PC-9 (cell line): ENCODE measurements at regions not wholly inside any gene's neighbourhood (a gene's known extent, or its start where the extent isn't known, plus 50 kb on each side); places are given as distances from the start of the nearest gene placed in this dataset.
"Not testable (repeated sequence)": the region's sequence is repeated elsewhere in the genome, so short reads cannot be mapped to it uniquely, and the experiment has no call there.

Experiments
- CTCF ChIP-seq: fragments of 200-600 bp; sonication (generic); conservative IDR thresholded peaks from 2 replicates; pipeline ENCODE4 v1.6.1; 2017; ENCODE audit warnings: mixed run types, antibody characterized with exemption, mild to moderate bottlenecking, moderate library complexity
- EZH2 ChIP-seq: fragments of 200-600 bp; sonication (generic); IDR thresholded peaks from 2 replicates; pipeline ENCODE4 v1.8.0; 2017; ENCODE audit warnings: antibody characterized with exemption, low read depth

GRCh38 chr5:173387293-173387692 lies 59.1 kb upstream of the STC2 start:
- TF ChIP-seq CTCF, EZH2: not testable (repeated sequence)
